ENCODE measurements at regions not wholly inside any gene's neighbourhood (a gene's known extent, or its start where the extent isn't known, plus 50 kb on each side); places are given as distances from the start of the nearest gene placed in this dataset.

GRCh38 chr2:18643326-18644114, 54.2 kb upstream of the NT5C1B start:
- intact Hi-C loops (cut with DNase I): no loop called here
- no peak for ATAC-seq
- no peak for DNase-seq

GRCh38 chr2:18641823-18642222, 52.5 kb upstream of the NT5C1B start:
- ATAC-seq: no peak
- no peak for DNase-seq
- intact Hi-C loops (cut with DNase I): no loop called here

- intact Hi-C loops (cut with DNase I): no loop called here
- ATAC-seq (no peak), DNase-seq (no peak)
These were observed 50.5 kb upstream of the NT5C1B start for GRCh38 chr2:18639756-18640453.
